Heart left ventricle (tissue), 16 donors: ENCODE measurements at regions not wholly inside any gene's neighbourhood (a gene's known extent, or its start where the extent isn't known, plus 50 kb on each side); places are given as distances from the start of the nearest gene placed in this dataset.

ENCODE experiments used
- ATAC-seq, 4 donors: fragments of 200-7000 bp; cut with Tn5 transposase; one replicate each; pipeline ENCODE4 v1.9.1; 2020 to 2022; ENCODE audit warnings: moderate library complexity in 4 of 4, mild to moderate bottlenecking in 3 of 4, moderate number of reproducible peaks in 1 of 4
- DNase-seq, 5 donors: peaks; one replicate each; pipeline ENCODE4 v3.0.0-alpha.2; 2020
- H3K27ac ChIP-seq, 12 donors: fragments of 200-600 bp; sonication (generic) in 4 of 12; one replicate each; pipeline versions ENCODE4 v1.5.0 to v1.8.0; 2016 to 2022; ENCODE audit warnings: mild to moderate bottlenecking in 2 of 12
- H3K27me3 ChIP-seq, 9 donors: fragments of 200-600 bp; sonication (generic) in 2 of 9; one replicate each; pipeline versions ENCODE4 v1.5.1 to v1.8.0; 2016 to 2022; ENCODE audit warnings: mild to moderate bottlenecking in 3 of 9
- H3K36me3 ChIP-seq, 9 donors: fragments of 200-600 bp; sonication (generic) in 2 of 9; one replicate each; pipeline versions ENCODE4 v1.5.0 to v1.8.0; 2018 to 2022; ENCODE audit warnings: mild to moderate bottlenecking in 2 of 9
- H3K4me1 ChIP-seq, 12 donors: fragments of 200-600 bp; sonication (generic) in 4 of 12; one replicate each; pipeline versions ENCODE4 v1.5.0 to v1.8.0; 2016 to 2022; ENCODE audit warnings: mild to moderate bottlenecking in 3 of 12
- H3K4me3 ChIP-seq, 12 donors: fragments of 200-600 bp; sonication (generic) in 4 of 12; one replicate each; pipeline versions ENCODE4 v1.5.0 to v1.8.0; 2017 to 2022; ENCODE audit warnings: mild to moderate bottlenecking in 9 of 12, moderate library complexity in 4 of 12
- H3K9me3 ChIP-seq, 12 donors: fragments of 200-600 bp; sonication (generic) in 4 of 12; one replicate each; pipeline versions ENCODE4 v1.5.0 to v1.8.0; 2016 to 2022; ENCODE audit warnings: mild to moderate bottlenecking in 1 of 12
- POLR2A ChIP-seq, 2 donors: fragments of 450-650 bp; IDR thresholded peaks; one replicate each; pipeline ENCODE4 v1.6.1; 2017; ENCODE audit warnings: antibody characterized with exemption in 2 of 2, mild to moderate bottlenecking in 2 of 2, moderate library complexity in 2 of 2
- WGBS, 4 donors: extraction: QIAGEN DNeasy Blood & Tissue Kit in 2 of 4; methylation state at CpG; one replicate each; pipeline versions ENCODE4 v1.1.5 to v1.1.7; 2013 to 2018; 5-methylcytosine and 5-hydroxymethylcytosine counted together
- intact Hi-C, 10 donors: fragments of 100-400 bp; cut with DNase I; formaldehyde crosslinking; loops; one replicate each; pipeline versions ENCODE4 v1.11.1 to v1.14.2; 2022
- TF ChIP-seq, protein P1 (sequence below), 12 donors: fragments of 200-600 bp; sonication (generic) in 4 of 12; IDR thresholded peaks; one replicate each; pipeline versions ENCODE4 v1.5.0 to v1.8.0; 2018 to 2022; ENCODE audit warnings: antibody characterized with exemption in 12 of 12, mild to moderate bottlenecking in 5 of 12
- donor health status: ischemic (EF 13 %, LVEDD 7.1; RV severe dilation, severe dysfunction).
- donor health status: healthy with polysubstance abuse.
- donor health status: DM: no; HTN: yes; CAD: no.
- donor health status: DM: no; HTN: no; CAD: no.
- donor health status: ischemic (EF 25% LVEDD 6.9; RV normal size, moderate dysfunction).
- donor health status: ischemic (EF 25% LVEDD 5.7; RV mildly dilated, moderate dysfunction).
- donor health status: healthy.
- donor health status: DM: yes; HTN: yes; CAD: no.
- donor health status: ischemic (EF 35%, LVEDD 5.7; RV mildly dilated, moderate dysfunction).
- donor health status: nonischemic (EF 11% LVEDD 7.7; RV severe dilation, severe dysfunction).
- donor health status: DM: yes; HTN: yes; CAD: no.
- donor health status: PGD.
- donor health status: ischemic (EF 29% LVEDD 5.4; RV normal size, mild dysfunction).
- donor health status: nonischemic (EF 23%, LVEDD 6.1; RV moderate dilation, normal function).

- peak; percentile 76 to 88 (median 86) for ATAC-seq
- Histone ChIP-seq H3K4me3 (peak overlapping the region in 9 of 12 donors; percentile 19 to 40 (median 27)), H3K9me3 (no peaks in the 10 kb centered on the region), H3K27me3 (no peaks in the 10 kb centered on the region), H3K4me1 (peaks cover 0 to 18% (median 12%) of the 10 kb centered on the region in 12 donors), H3K27ac (peak overlapping the region in 9 of 12 donors; percentile 10 to 64 (median 29)), H3K36me3 (no peaks in the 10 kb centered on the region)
- intact Hi-C loops, result loop anchor here in 4 of 10 donors (10.0 kb wide), 2 partner anchors 109 to 209 kb away; no protein-coding TSS in a partner anchor
- TF ChIP-seq POLR2A (IDR thresholded peaks at IDR 0.05), result no peak
- TF ChIP-seq, protein P1, sequence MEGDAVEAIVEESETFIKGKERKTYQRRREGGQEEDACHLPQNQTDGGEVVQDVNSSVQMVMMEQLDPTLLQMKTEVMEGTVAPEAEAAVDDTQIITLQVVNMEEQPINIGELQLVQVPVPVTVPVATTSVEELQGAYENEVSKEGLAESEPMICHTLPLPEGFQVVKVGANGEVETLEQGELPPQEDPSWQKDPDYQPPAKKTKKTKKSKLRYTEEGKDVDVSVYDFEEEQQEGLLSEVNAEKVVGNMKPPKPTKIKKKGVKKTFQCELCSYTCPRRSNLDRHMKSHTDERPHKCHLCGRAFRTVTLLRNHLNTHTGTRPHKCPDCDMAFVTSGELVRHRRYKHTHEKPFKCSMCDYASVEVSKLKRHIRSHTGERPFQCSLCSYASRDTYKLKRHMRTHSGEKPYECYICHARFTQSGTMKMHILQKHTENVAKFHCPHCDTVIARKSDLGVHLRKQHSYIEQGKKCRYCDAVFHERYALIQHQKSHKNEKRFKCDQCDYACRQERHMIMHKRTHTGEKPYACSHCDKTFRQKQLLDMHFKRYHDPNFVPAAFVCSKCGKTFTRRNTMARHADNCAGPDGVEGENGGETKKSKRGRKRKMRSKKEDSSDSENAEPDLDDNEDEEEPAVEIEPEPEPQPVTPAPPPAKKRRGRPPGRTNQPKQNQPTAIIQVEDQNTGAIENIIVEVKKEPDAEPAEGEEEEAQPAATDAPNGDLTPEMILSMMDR (IDR thresholded peaks at IDR 0.05), result no peak
- WGBS, 4 donors, result 16 to 23% (median 23%) methylated on average over 5 of the region's 5 CpGs
- no peak for DNase-seq
These were observed 163.7 kb upstream of the ELL2 start for GRCh38 chr5:96125231-96125891.

GRCh38 chr5:96124589-96124988 lies 162.9 kb upstream of the ELL2 start:
- Histone ChIP-seq H3K36me3 (no peaks in the 10 kb centered on the region), H3K27me3 (no peaks in the 10 kb centered on the region), H3K9me3 (no peaks in the 10 kb centered on the region), H3K27ac (no peak overlapping the region), H3K4me3 (no peak overlapping the region), H3K4me1 (peaks cover 0 to 18% (median 12%) of the 10 kb centered on the region in 12 donors)
- no peak for ATAC-seq
- whole genome bisulfite sequencing, 4 donors, result 71 to 90% (median 83%) methylated on average over 1 of the region's 1 CpG
- intact Hi-C loops, result loop anchor here in 4 of 10 donors (10.0 kb wide), 2 partner anchors 110 to 210 kb away; no protein-coding TSS in a partner anchor
- no peak for DNase-seq
- no peak for TF ChIP-seq POLR2A (IDR thresholded peaks at IDR 0.05)
- TF ChIP-seq, protein P1 (IDR thresholded peaks at IDR 0.05), result no peak

- H3K4me3 ChIP-seq, result no peak overlapping the region
- TF ChIP-seq, protein P1 (IDR thresholded peaks at IDR 0.05), result no peak
- TF ChIP-seq POLR2A (IDR thresholded peaks at IDR 0.05), result no peak
- H3K36me3 ChIP-seq, result no peaks in the 10 kb centered on the region
- no peak overlapping the region for H3K27ac ChIP-seq
- H3K4me1 ChIP-seq, result peaks cover 0 to 18% (median 12%) of the 10 kb centered on the region in 12 donors
- ATAC-seq (no peak), DNase-seq (no peak)
- intact Hi-C loops, result loop anchor here in 4 of 10 donors (10.0 kb wide), 2 partner anchors 111 to 211 kb away; no protein-coding TSS in a partner anchor
- H3K9me3 ChIP-seq, result no peaks in the 10 kb centered on the region
- no peaks in the 10 kb centered on the region for H3K27me3 ChIP-seq
- 93 to 96% (median 95%) methylated on average over 1 of the region's 1 CpG for WGBS, 4 donors
These were observed 161.8 kb upstream of the ELL2 start for GRCh38 chr5:96123418-96123817.

DNA sequence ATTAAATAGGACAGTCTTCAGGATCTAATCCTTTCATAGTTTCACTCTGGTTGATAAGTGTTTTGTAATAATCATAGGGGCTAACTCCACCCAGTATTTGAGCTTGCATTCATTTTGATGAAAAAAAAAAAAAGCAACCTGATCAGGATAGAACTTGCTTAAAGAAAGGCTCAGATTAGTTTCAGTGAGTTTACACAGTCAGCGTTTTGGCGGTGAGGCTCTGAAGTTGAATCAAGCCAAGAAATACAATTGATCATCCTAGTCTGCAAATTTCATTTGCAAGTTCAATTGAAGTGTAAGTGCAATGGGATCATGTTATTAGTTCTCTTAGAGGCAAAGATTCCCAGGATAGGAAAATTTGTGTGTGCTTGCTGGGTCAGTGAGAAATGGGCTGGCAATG lies 159.7 kb upstream of the ELL2 start:
- Histone ChIP-seq H3K36me3 (no peaks in the 10 kb centered on the region), H3K27ac (no peak overlapping the region), H3K27me3 (no peaks in the 10 kb centered on the region), H3K4me1 (peaks cover 0 to 20% (median 11%) of the 10 kb centered on the region in 12 donors), H3K4me3 (no peak overlapping the region), H3K9me3 (no peaks in the 10 kb centered on the region)
- no peak for DNase-seq
- no peak for TF ChIP-seq POLR2A (IDR thresholded peaks at IDR 0.05)
- TF ChIP-seq, protein P1 (IDR thresholded peaks at IDR 0.05), result no peak
- 87 to 91% (median 89%) methylated on average over 2 of the region's 2 CpGs for WGBS, 4 donors
- intact Hi-C loops, result loop anchor here in 4 of 10 donors (10.0 kb wide), 2 partner anchors 113 to 213 kb away; no protein-coding TSS in a partner anchor
- ATAC-seq, result no peak
